ENCODE measurements at regions not wholly inside any gene's neighbourhood (a gene's known extent, or its start where the extent isn't known, plus 50 kb on each side); places are given as distances from the start of the nearest gene placed in this dataset.

- Histone ChIP-seq H3K9me3 (replicated peaks; ENCODE audit: insufficient read depth, low read length) (no peaks in the 10 kb centered on the region), H3K4me3 (ENCODE audit: low read length) (no peak overlapping the region), H3K27ac (ENCODE audit: low read length) (no peak overlapping the region), H3K27me3 (replicated peaks; ENCODE audit: insufficient read depth, low read length) (no peaks in the 10 kb centered on the region), H3K36me3 (replicated peaks; ENCODE audit: insufficient read depth, low read length) (no peaks in the 10 kb centered on the region), H3K4me2 (ENCODE audit: low read depth, low read length) (no peak overlapping the region), H3F3A (ENCODE audit: insufficient read depth, low read length) (no peaks in the 10 kb centered on the region), H3K9ac (ENCODE audit: low read length) (no peak overlapping the region), H4K20me1 (ENCODE audit: insufficient read depth, low read length) (no peaks in the 10 kb centered on the region), H3K4me1 (ENCODE audit: low read length) (no peaks in the 10 kb centered on the region), H3K79me2 (ENCODE audit: low read length) (no peaks in the 10 kb centered on the region), H3K9me2 (replicated peaks; ENCODE audit: insufficient read depth, low read length) (no peaks in the 10 kb centered on the region), H2AFZ (ENCODE audit: low read length) (no peak overlapping the region)
- TF ChIP-seq CTCF (IDR thresholded peaks at IDR 0.05; ENCODE audit: low read length) = no peak
- TF ChIP-seq EZH2phosphoT487 (IDR thresholded peaks at IDR 0.05; ENCODE audit: low read length) = no peak
- TF ChIP-seq EZH2 (optimal IDR thresholded peaks at IDR 0.05; ENCODE audit: low read depth, low read length) = no peak
- DNase-seq = no peak
Observed at GRCh38 chr2:83115155-83115554, 1343.9 kb downstream of the SUCLG1 start.

- H3F3A ChIP-seq (ENCODE audit: insufficient read depth, low read length) = no peaks in the 10 kb centered on the region
- no peaks in the 10 kb centered on the region for H3K36me3 ChIP-seq (replicated peaks; ENCODE audit: insufficient read depth, low read length)
- no peaks in the 10 kb centered on the region for H3K4me1 ChIP-seq (ENCODE audit: low read length)
- no peaks in the 10 kb centered on the region for H3K9me3 ChIP-seq (replicated peaks; ENCODE audit: insufficient read depth, low read length)
- TF ChIP-seq CTCF (IDR thresholded peaks at IDR 0.05; ENCODE audit: low read length) (no peak), EZH2 (optimal IDR thresholded peaks at IDR 0.05; ENCODE audit: low read depth, low read length) (no peak), EZH2phosphoT487 (IDR thresholded peaks at IDR 0.05; ENCODE audit: low read length) (no peak)
- DNase-seq = no peak
- H3K9me2 ChIP-seq (replicated peaks; ENCODE audit: insufficient read depth, low read length) = no peaks in the 10 kb centered on the region
- H3K4me3 ChIP-seq (ENCODE audit: low read length) = no peak overlapping the region
- H3K9ac ChIP-seq (ENCODE audit: low read length) = no peak overlapping the region
- no peak overlapping the region for H3K27ac ChIP-seq (ENCODE audit: low read length)
- H4K20me1 ChIP-seq (ENCODE audit: insufficient read depth, low read length) = no peaks in the 10 kb centered on the region
- H3K27me3 ChIP-seq (replicated peaks; ENCODE audit: insufficient read depth, low read length) = no peaks in the 10 kb centered on the region
- no peak overlapping the region for H3K4me2 ChIP-seq (ENCODE audit: low read depth, low read length)
- H2AFZ ChIP-seq (ENCODE audit: low read length) = no peak overlapping the region
- H3K79me2 ChIP-seq (ENCODE audit: low read length) = no peaks in the 10 kb centered on the region
Observed at GRCh38 chr2:83113953-83114352, 1345.1 kb downstream of the SUCLG1 start.

- Histone ChIP-seq H2AFZ (ENCODE audit: low read length) (no peak overlapping the region), H3K4me3 (ENCODE audit: low read length) (no peak overlapping the region), H3K36me3 (replicated peaks; ENCODE audit: insufficient read depth, low read length) (no peaks in the 10 kb centered on the region), H3K27ac (ENCODE audit: low read length) (no peak overlapping the region), H3F3A (ENCODE audit: insufficient read depth, low read length) (no peaks in the 10 kb centered on the region), H3K4me1 (ENCODE audit: low read length) (no peaks in the 10 kb centered on the region), H3K9me3 (replicated peaks; ENCODE audit: insufficient read depth, low read length) (no peaks in the 10 kb centered on the region), H3K9me2 (replicated peaks; ENCODE audit: insufficient read depth, low read length) (no peaks in the 10 kb centered on the region), H3K27me3 (replicated peaks; ENCODE audit: insufficient read depth, low read length) (no peaks in the 10 kb centered on the region), H3K4me2 (ENCODE audit: low read depth, low read length) (no peak overlapping the region), H3K79me2 (ENCODE audit: low read length) (no peaks in the 10 kb centered on the region), H3K9ac (ENCODE audit: low read length) (no peak overlapping the region), H4K20me1 (ENCODE audit: insufficient read depth, low read length) (no peaks in the 10 kb centered on the region)
- DNase-seq = no peak
- no peak for TF ChIP-seq EZH2phosphoT487 (IDR thresholded peaks at IDR 0.05; ENCODE audit: low read length)
- no peak for TF ChIP-seq EZH2 (optimal IDR thresholded peaks at IDR 0.05; ENCODE audit: low read depth, low read length)
- TF ChIP-seq CTCF (IDR thresholded peaks at IDR 0.05; ENCODE audit: low read length) = no peak
Observed at GRCh38 chr2:83112858-83113257, 1346.2 kb downstream of the SUCLG1 start.
